Body of pancreas (tissue), 4 donors: ENCODE measurements at regions not wholly inside any gene's neighbourhood (a gene's known extent, or its start where the extent isn't known, plus 50 kb on each side); places are given as distances from the start of the nearest gene placed in this dataset.

Source experiments
- CTCF ChIP-seq, 7 experiments: fragments of 450-650 bp in 4 of 7; fragments of 200-600 bp in 3 of 7; sonication (generic) in 3 of 7; IDR thresholded peaks; one replicate each; pipeline ENCODE4 v1.5.1; 2016 to 2019; ENCODE audit warnings: antibody characterized with exemption in 7 of 7
- POLR2A ChIP-seq, 3 donors: fragments of 450-650 bp; IDR thresholded peaks; one replicate each; pipeline ENCODE4 v1.6.1; 2016; ENCODE audit warnings: antibody characterized with exemption in 3 of 3, mild to moderate bottlenecking in 2 of 3

- TF ChIP-seq CTCF (IDR thresholded peaks at IDR 0.05) = no peak
- TF ChIP-seq POLR2A (IDR thresholded peaks at IDR 0.05) = no peak
These were observed 186.2 kb upstream of the BMPER start for GRCh38 chr7:33719059-33719581.
